C4-2B (cell line): ENCODE measurements at regions not wholly inside any gene's neighbourhood (a gene's known extent, or its start where the extent isn't known, plus 50 kb on each side); places are given as distances from the start of the nearest gene placed in this dataset.

ENCODE experiments used
- CTCF ChIP-seq: fragments of 450-650 bp; conservative IDR thresholded peaks from 2 replicates; pipeline ENCODE4 v1.5.1; 2017; ENCODE audit warnings: mild to moderate bottlenecking
- ZFX ChIP-seq: fragments of 450-650 bp; IDR thresholded peaks from 2 replicates; pipeline ENCODE4 v1.6.1; 2017

DNA sequence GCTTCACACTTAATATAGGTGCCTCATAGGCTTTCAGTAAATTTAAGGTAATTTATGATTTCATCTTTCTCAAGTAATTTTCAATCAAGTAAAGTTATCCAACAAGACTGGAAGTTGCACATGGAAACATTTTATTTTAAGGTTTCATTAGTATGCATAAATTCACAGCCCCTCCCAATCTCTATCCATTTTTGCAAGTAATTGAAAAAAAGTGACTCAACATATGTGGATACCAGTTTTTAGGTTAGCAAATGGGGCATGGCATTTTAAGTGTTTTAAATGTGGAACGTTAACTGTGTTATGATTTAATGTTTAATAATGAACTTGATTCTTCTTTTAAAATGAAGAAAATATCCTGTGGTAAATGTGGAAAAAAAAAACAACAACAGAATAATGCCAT, 532.8 kb downstream of the FOXG1 start:
- TF ChIP-seq CTCF (no peak), ZFX (no peak)
